Trophoblast cell (in vitro differentiated cells and primary cell): ENCODE measurements at regions not wholly inside any gene's neighbourhood (a gene's known extent, or its start where the extent isn't known, plus 50 kb on each side); places are given as distances from the start of the nearest gene placed in this dataset.

Experiments used
- DNase-seq, 2 donors: peaks; one replicate each; pipeline ENCODE4 v3.0.0-alpha.2; 2016
- H2AFZ ChIP-seq: 2 replicates; pipeline ENCODE4 v1.6.1; 2013; ENCODE audit warnings: low read length, moderate library complexity, mild to moderate bottlenecking; ENCODE audit not compliant: insufficient read depth, poor library complexity
- H2AK5ac ChIP-seq: 2 replicates; pipeline ENCODE4 v1.6.1; 2013; ENCODE audit warnings: mild to moderate bottlenecking, low read length
- H2BK120ac ChIP-seq: 2 replicates; pipeline ENCODE4 v1.6.1; 2013; ENCODE audit warnings: low read length, mild to moderate bottlenecking, moderate library complexity; ENCODE audit not compliant: insufficient read depth, poor library complexity
- H2BK12ac ChIP-seq: 2 replicates; pipeline ENCODE4 v1.6.1; 2013; ENCODE audit warnings: mild to moderate bottlenecking, low read length, moderate library complexity
- H2BK5ac ChIP-seq: 2 replicates; pipeline ENCODE4 v1.6.1; 2013; ENCODE audit warnings: low read length, low read depth, moderate library complexity, mild to moderate bottlenecking; ENCODE audit not compliant: poor library complexity
- H3K14ac ChIP-seq: 2 replicates; pipeline ENCODE4 v1.6.1; 2013; ENCODE audit warnings: mild to moderate bottlenecking, low read length
- H3K18ac ChIP-seq: 2 replicates; pipeline ENCODE4 v1.6.1; 2013; ENCODE audit warnings: mild to moderate bottlenecking, low read length
- H3K23ac ChIP-seq: 2 replicates; pipeline ENCODE4 v1.6.1; 2013; ENCODE audit warnings: low read length
- H3K27ac ChIP-seq: 2 replicates; pipeline ENCODE4 v1.5.1; 2013; ENCODE audit warnings: low read depth, mild to moderate bottlenecking, inconsistent platforms, low read length, moderate library complexity
- H3K27me3 ChIP-seq: 2 replicates; pipeline ENCODE4 v1.6.1; 2013; ENCODE audit warnings: inconsistent platforms, mild to moderate bottlenecking, low read length, moderate library complexity; ENCODE audit not compliant: insufficient read depth
- H3K36me3 ChIP-seq, 2 experiments: 1 replicate in 1 of 2; 2 replicates in 1 of 2; pipeline ENCODE4 v1.6.1; 2013; ENCODE audit warnings: low read length in 2 of 2, mild to moderate bottlenecking in 2 of 2, moderate library complexity in 1 of 2; ENCODE audit not compliant: insufficient read depth in 2 of 2, control insufficient read depth in 1 of 2
- H3K4ac ChIP-seq: 2 replicates; pipeline ENCODE4 v1.6.1; 2013; ENCODE audit warnings: low read depth, mild to moderate bottlenecking, low read length, moderate library complexity
- H3K4me1 ChIP-seq, 2 experiments: 1 replicate in 1 of 2; 2 replicates in 1 of 2; pipeline ENCODE4 v1.6.1; 2013; ENCODE audit warnings: low read length in 2 of 2, mild to moderate bottlenecking in 2 of 2, moderate library complexity in 1 of 2; ENCODE audit not compliant: insufficient read depth in 2 of 2, control insufficient read depth in 1 of 2
- H3K4me2 ChIP-seq: 2 replicates; pipeline ENCODE4 v1.6.1; 2013; ENCODE audit warnings: inconsistent platforms, mild to moderate bottlenecking, low read length, moderate library complexity
- H3K4me3 ChIP-seq: 2 replicates; pipeline ENCODE4 v1.5.1; 2013; ENCODE audit warnings: mild to moderate bottlenecking, low read depth, low read length, inconsistent platforms
- H3K79me1 ChIP-seq: one replicate; pipeline ENCODE4 v1.6.1; 2013; ENCODE audit warnings: low read length
- H3K79me2 ChIP-seq: 2 replicates; pipeline ENCODE4 v1.6.1; 2013; ENCODE audit warnings: low read length, mild to moderate bottlenecking; ENCODE audit not compliant: control insufficient read depth, insufficient read depth, poor library complexity
- H3K9ac ChIP-seq: 2 replicates; pipeline ENCODE4 v1.6.1; 2013; ENCODE audit warnings: mild to moderate bottlenecking, low read length
- H3K9me3 ChIP-seq: 2 replicates; pipeline ENCODE4 v1.6.1; 2013; ENCODE audit warnings: low read depth, mild to moderate bottlenecking, control low read depth, inconsistent platforms, low read length; ENCODE audit not compliant: insufficient read depth
- H4K12ac ChIP-seq: 2 replicates; pipeline ENCODE4 v1.6.1; 2013; ENCODE audit warnings: low read depth, mild to moderate bottlenecking, low read length, moderate library complexity
- H4K8ac ChIP-seq: 2 replicates; pipeline ENCODE4 v1.6.1; 2013; ENCODE audit warnings: low read depth, mild to moderate bottlenecking, low read length, moderate library complexity
- H4K91ac ChIP-seq: one replicate; pipeline ENCODE4 v1.6.1; 2013; ENCODE audit warnings: low read depth, mild to moderate bottlenecking, low read length, moderate library complexity
- WGBS: extraction: QIAGEN DNeasy Blood & Tissue Kit; methylation state at CpG from one replicate; pipeline ENCODE4 v1.1.7; 2013; ENCODE audit warnings: missing lambda C conversion rate; ENCODE audit not compliant: insufficient read length, insufficient coverage; ENCODE audit errors: extremely low coverage; 5-methylcytosine and 5-hydroxymethylcytosine counted together

GRCh38 chr13:44802491-44802890 is 186.8 kb downstream of the NUFIP1 start:
- Histone ChIP-seq H3K4me3 (no peak overlapping the region), H4K91ac (no peak overlapping the region), H3K79me1 (no peaks in the 10 kb centered on the region), H2AFZ (no peak overlapping the region), H3K27me3 (no peaks in the 10 kb centered on the region), H4K12ac (no peak overlapping the region), H3K18ac (no peak overlapping the region), H3K79me2 (no peaks in the 10 kb centered on the region), H2AK5ac (no peak overlapping the region), H4K8ac (no peak overlapping the region), H3K4ac (no peak overlapping the region), H3K36me3 (no peaks in the 10 kb centered on the region), H3K9ac (no peak overlapping the region), H3K4me2 (no peak overlapping the region), H3K9me3 (no peaks in the 10 kb centered on the region), H3K23ac (no peak overlapping the region), H3K27ac (no peak overlapping the region), H3K4me1 (no peaks in the 10 kb centered on the region), H2BK120ac (no peak overlapping the region), H2BK5ac (no peak overlapping the region), H3K14ac (no peak overlapping the region), H2BK12ac (no peak overlapping the region)
- WGBS, result no CpG with 5 or more reads among the region's 4 CpGs
- no peak for DNase-seq

GRCh38 chr13:44801990-44802389 is 187.3 kb downstream of the NUFIP1 start:
- Histone ChIP-seq H3K4ac (no peak overlapping the region), H3K4me1 (no peaks in the 10 kb centered on the region)

GRCh38 chr13:44800626-44801025 is 188.6 kb downstream of the NUFIP1 start:
- H3K36me3 ChIP-seq, result no peaks in the 10 kb centered on the region
- H4K12ac ChIP-seq, result no peak overlapping the region
- H3K79me2 ChIP-seq, result no peaks in the 10 kb centered on the region
- no peaks in the 10 kb centered on the region for H3K4me1 ChIP-seq
- H2AFZ ChIP-seq, result no peak overlapping the region
- no peak overlapping the region for H2AK5ac ChIP-seq
- H3K27me3 ChIP-seq, result no peaks in the 10 kb centered on the region
- H3K23ac ChIP-seq, result no peak overlapping the region
- no peaks in the 10 kb centered on the region for H3K79me1 ChIP-seq
- H3K9ac ChIP-seq, result no peak overlapping the region
- no peak overlapping the region for H3K4ac ChIP-seq
- no peak overlapping the region for H3K14ac ChIP-seq
- H2BK5ac ChIP-seq, result no peak overlapping the region
- H3K4me3 ChIP-seq, result no peak overlapping the region
- no peaks in the 10 kb centered on the region for H3K9me3 ChIP-seq
- no peak overlapping the region for H2BK12ac ChIP-seq
- no peak overlapping the region for H3K27ac ChIP-seq
- H4K8ac ChIP-seq, result no peak overlapping the region
- no peak overlapping the region for H3K18ac ChIP-seq
- no peak overlapping the region for H2BK120ac ChIP-seq
- no CpG with 5 or more reads among the region's 5 CpGs for WGBS
- no peak overlapping the region for H3K4me2 ChIP-seq
- DNase-seq, result no peak
- no peak overlapping the region for H4K91ac ChIP-seq

More at GRCh38 chr13:44801990-44802389, 187.3 kb downstream of the NUFIP1 start:
- H4K12ac ChIP-seq, result no peak overlapping the region
- no peaks in the 10 kb centered on the region for H3K27me3 ChIP-seq
- H2BK120ac ChIP-seq, result no peak overlapping the region
- H3K23ac ChIP-seq, result no peak overlapping the region
- H2BK5ac ChIP-seq, result no peak overlapping the region
- no peaks in the 10 kb centered on the region for H3K79me1 ChIP-seq
- H3K36me3 ChIP-seq, result no peaks in the 10 kb centered on the region
- no peaks in the 10 kb centered on the region for H3K79me2 ChIP-seq
- no peak overlapping the region for H2AK5ac ChIP-seq
- no peak overlapping the region for H2AFZ ChIP-seq
- no peak overlapping the region for H4K8ac ChIP-seq
- H2BK12ac ChIP-seq, result no peak overlapping the region
- H3K9ac ChIP-seq, result no peak overlapping the region
- no peak overlapping the region for H3K4me3 ChIP-seq
- H3K4me2 ChIP-seq, result no peak overlapping the region
- no CpG with 5 or more reads among the region's 4 CpGs for WGBS
- no peak for DNase-seq
- no peak overlapping the region for H4K91ac ChIP-seq
- no peak overlapping the region for H3K18ac ChIP-seq
- no peaks in the 10 kb centered on the region for H3K9me3 ChIP-seq
- H3K14ac ChIP-seq, result no peak overlapping the region
- no peak overlapping the region for H3K27ac ChIP-seq

GRCh38 chr13:44797685-44798084 is 191.6 kb downstream of the NUFIP1 start:
- DNase-seq, result no peak
- Histone ChIP-seq H2BK120ac (no peak overlapping the region), H3K4me2 (no peak overlapping the region), H2AK5ac (no peak overlapping the region), H3K14ac (no peak overlapping the region), H3K9me3 (no peaks in the 10 kb centered on the region), H2BK12ac (no peak overlapping the region), H3K79me1 (no peaks in the 10 kb centered on the region), H2BK5ac (no peak overlapping the region), H3K4ac (no peak overlapping the region), H3K23ac (no peak overlapping the region), H3K27me3 (no peaks in the 10 kb centered on the region), H3K4me1 (peaks cover 0 to 2% of the 10 kb centered on the region in 2 experiments), H3K9ac (no peak overlapping the region), H3K18ac (no peak overlapping the region), H3K4me3 (no peak overlapping the region), H2AFZ (no peak overlapping the region), H4K91ac (no peak overlapping the region), H4K12ac (no peak overlapping the region), H3K27ac (no peak overlapping the region), H3K79me2 (no peaks in the 10 kb centered on the region), H4K8ac (no peak overlapping the region), H3K36me3 (no peaks in the 10 kb centered on the region)
- WGBS, result no CpG with 5 or more reads among the region's 2 CpGs
